Transverse colon (tissue), 4 donors: ENCODE measurements at regions not wholly inside any gene's neighbourhood (a gene's known extent, or its start where the extent isn't known, plus 50 kb on each side); places are given as distances from the start of the nearest gene placed in this dataset.

Experiments used
- EP300 ChIP-seq: sonication (generic); formaldehyde crosslinking; IDR thresholded peaks from one replicate; pipeline ENCODE4 v1.6.1; 2017; ENCODE audit warnings: antibody characterized with exemption, low read depth
- POLR2A ChIP-seq: fragments of 450-650 bp; IDR thresholded peaks from one replicate; pipeline ENCODE4 v1.6.1; 2016; ENCODE audit warnings: antibody characterized with exemption, mild to moderate bottlenecking, moderate library complexity
- POLR2AphosphoS5 ChIP-seq, 3 donors: sonication (generic); formaldehyde crosslinking; IDR thresholded peaks; one replicate each; pipeline ENCODE4 v1.6.1; 2016; ENCODE audit warnings: antibody characterized with exemption in 3 of 3
- TF ChIP-seq, protein P1 (sequence below), 5 experiments: fragments of 200-600 bp in 3 of 5; fragments of 450-650 bp in 2 of 5; sonication (generic) in 3 of 5; IDR thresholded peaks; 1 replicate in 2 of 5; 2 replicates in 3 of 5; pipeline ENCODE4 v1.5.1; 2016 to 2017; ENCODE audit warnings: antibody characterized with exemption in 5 of 5, inconsistent platforms in 3 of 5, mild to moderate bottlenecking in 2 of 5, moderate library complexity in 1 of 5

DNA sequence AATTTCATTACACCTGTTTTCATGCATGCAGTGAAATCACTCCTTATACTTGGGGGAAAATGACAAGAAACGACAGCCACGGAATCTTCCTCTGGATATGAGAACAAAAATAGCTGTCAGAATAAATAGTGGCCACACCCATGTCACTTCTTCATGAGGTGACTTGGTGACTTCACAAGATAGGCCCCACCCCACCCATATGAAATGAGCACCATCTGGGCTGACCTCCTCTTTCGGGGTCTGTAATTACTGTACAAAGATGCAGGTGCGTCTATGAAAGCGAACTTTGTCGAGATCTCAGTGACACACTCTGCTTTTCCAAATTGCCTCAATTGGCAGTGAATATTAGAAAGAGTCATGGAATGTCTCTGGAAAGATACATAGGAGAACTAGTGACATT lies 184.2 kb upstream of the CCN2 start:
- TF ChIP-seq POLR2AphosphoS5 (IDR thresholded peaks at IDR 0.05) (no peak), POLR2A (no peak), EP300 (no peak)
- TF ChIP-seq, protein P1, sequence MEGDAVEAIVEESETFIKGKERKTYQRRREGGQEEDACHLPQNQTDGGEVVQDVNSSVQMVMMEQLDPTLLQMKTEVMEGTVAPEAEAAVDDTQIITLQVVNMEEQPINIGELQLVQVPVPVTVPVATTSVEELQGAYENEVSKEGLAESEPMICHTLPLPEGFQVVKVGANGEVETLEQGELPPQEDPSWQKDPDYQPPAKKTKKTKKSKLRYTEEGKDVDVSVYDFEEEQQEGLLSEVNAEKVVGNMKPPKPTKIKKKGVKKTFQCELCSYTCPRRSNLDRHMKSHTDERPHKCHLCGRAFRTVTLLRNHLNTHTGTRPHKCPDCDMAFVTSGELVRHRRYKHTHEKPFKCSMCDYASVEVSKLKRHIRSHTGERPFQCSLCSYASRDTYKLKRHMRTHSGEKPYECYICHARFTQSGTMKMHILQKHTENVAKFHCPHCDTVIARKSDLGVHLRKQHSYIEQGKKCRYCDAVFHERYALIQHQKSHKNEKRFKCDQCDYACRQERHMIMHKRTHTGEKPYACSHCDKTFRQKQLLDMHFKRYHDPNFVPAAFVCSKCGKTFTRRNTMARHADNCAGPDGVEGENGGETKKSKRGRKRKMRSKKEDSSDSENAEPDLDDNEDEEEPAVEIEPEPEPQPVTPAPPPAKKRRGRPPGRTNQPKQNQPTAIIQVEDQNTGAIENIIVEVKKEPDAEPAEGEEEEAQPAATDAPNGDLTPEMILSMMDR (IDR thresholded peaks at IDR 0.05) = no peak
